GM13976 (cell line): ENCODE measurements at regions not wholly inside any gene's neighbourhood (a gene's known extent, or its start where the extent isn't known, plus 50 kb on each side); places are given as distances from the start of the nearest gene placed in this dataset.

Experiments
- DNase-seq: peaks from one replicate; pipeline ENCODE4 v3.0.0; 2012; ENCODE audit warnings: low spot score
- CTCF ChIP-seq: IDR thresholded peaks from 2 replicates; pipeline ENCODE4 v1.5.1; 2012; ENCODE audit warnings: borderline replicate concordance, mild to moderate bottlenecking; ENCODE audit not compliant: insufficient read depth; ENCODE audit errors: extremely low read depth, missing control alignments, control extremely low read depth
- in situ Hi-C: fragments of 300-500 bp; cut with MboI; formaldehyde crosslinking; loops from one replicate; pipeline ENCODE4 v1.12.0; 2022; ENCODE audit warnings: low sequenced_read_pairs, mixed read lengths, inconsistent platforms; ENCODE audit not compliant: unreplicated experiment

GRCh38 chr1:214224611-214225354 lies 56.2 kb upstream of the SMYD2 start:
- no peak for TF ChIP-seq CTCF
- in situ Hi-C loops = no loop called here
- no peak for DNase-seq

- TF ChIP-seq CTCF = no peak
- in situ Hi-C loops = no loop called here
- DNase-seq = no peak
Observed at GRCh38 chr1:214228976-214229375, 52.0 kb upstream of the SMYD2 start.

- DNase-seq = no peak
- in situ Hi-C loops = no loop called here
Observed at GRCh38 chr1:214229736-214230135, 51.2 kb upstream of the SMYD2 start.

More at GRCh38 chr1:214229736-214230135, 51.2 kb upstream of the SMYD2 start:
- TF ChIP-seq CTCF = no peak
